Stimulated activated naive CD8-positive, alpha-beta T cell treated with anti-CD3 and anti-CD28 coated beads, Interleukin-15, Interleukin-2, amounts not matched to agents 100 U/mL and 50 U/mL, for 24 hours (primary cell): ENCODE measurements at regions not wholly inside any gene's neighbourhood (a gene's known extent, or its start where the extent isn't known, plus 50 kb on each side); places are given as distances from the start of the nearest gene placed in this dataset.

Source experiments
- ATAC-seq: fragments of 150-1000 bp; cut with Tn5 transposase; one replicate; pipeline ENCODE4 v1.10.0; 2021
- DNase-seq: peaks from one replicate; pipeline ENCODE4 v3.0.0; 2021

DNA sequence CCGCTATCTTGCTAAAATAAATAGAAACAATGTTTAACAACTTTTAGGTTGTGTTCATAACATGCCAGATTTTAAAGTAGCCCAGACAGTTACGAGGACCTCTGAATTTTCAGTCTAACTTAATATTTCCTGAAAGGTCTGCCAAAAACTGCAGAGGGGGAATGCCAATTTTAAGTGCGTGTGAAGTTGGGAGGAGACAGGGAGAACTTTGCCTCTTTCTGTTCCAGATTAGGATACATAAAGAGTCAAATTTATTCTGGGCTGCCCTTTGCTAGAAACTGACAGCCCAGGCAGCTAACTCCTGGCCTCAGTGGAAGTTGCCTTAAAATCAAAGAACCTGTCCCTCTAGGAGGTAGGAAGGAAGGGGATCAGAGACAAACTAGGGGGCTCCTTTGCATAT, 52.3 kb upstream of the PIP4K2A start:
- ATAC-seq (no peak), DNase-seq (no peak)

DNA sequence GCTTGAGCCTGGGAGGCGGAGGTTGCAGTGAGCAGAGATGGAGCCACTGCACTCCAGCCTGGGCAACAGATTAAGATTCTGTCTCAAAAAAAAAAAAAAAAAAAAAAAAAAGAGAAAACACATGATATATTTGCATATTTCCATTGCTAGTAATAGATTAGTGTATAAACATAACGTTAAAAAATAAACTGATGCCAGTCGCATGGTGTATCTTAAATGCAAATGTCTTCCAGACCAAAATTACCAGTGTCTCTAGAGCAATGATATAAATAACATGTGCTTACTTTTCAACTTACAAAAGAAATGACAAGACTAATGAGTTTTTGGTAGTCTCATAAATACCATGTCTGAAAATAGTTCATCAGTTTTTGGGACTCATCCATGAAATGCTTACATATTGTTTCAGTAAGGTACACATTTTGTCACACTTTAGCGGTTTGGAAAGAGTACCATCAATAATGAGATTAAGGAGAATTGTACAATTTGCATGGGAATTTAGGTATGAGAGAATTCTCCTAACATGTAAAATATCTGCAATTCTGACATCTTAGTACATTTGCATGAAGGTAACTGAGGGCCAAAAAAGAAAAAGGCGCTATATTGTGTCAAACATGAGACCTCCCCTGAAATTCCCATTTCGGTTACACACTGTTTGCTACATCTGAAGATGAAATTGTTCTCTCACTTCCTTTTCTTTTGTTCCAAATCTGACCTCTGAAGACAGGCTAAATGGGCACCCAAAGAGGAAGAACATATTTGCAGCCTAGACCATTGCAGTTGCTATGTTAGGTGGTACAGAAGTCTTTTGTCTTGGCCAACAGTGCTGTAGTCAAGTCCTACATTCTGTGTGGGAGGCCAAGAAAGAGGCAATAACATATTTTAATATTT, 51.5 kb upstream of the PIP4K2A start:
- ATAC-seq (no peak), DNase-seq (no peak)

DNA sequence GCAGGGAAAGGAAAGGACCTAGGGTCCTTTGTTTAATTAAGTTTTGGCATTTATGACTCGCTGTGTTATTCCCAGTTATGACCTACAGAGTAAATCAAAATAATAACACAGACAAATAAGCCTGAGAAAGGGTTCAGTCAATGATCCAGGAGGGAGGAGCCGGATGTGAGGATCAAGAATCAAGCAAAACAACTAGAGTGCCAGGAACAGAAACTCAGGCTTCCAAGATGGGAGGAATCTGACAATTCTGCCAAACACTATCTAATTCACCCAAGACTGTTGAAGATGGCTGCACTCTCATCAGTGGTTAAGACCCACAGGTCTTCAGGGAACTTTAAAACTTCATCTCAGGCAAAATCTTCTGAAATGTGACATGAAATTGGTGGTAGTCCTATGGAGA, 50.3 kb upstream of the PIP4K2A start:
- ATAC-seq (no peak), DNase-seq (no peak)
